ENCODE measurements at regions not wholly inside any gene's neighbourhood (a gene's known extent, or its start where the extent isn't known, plus 50 kb on each side); places are given as distances from the start of the nearest gene placed in this dataset.

- no peak overlapping the region for H3K4me2 ChIP-seq
- H2AFZ ChIP-seq: no peak overlapping the region
- H4K20me1 ChIP-seq (replicated peaks; ENCODE audit: insufficient read depth): no peaks in the 10 kb centered on the region
- no peaks in the 10 kb centered on the region for H3K9me2 ChIP-seq (ENCODE audit: insufficient read depth)
- ATAC-seq (no peak), DNase-seq (ENCODE audit: low spot score) (no peak)
- H3K36me3 Mint-ChIP-seq (ENCODE audit: low read depth): no peaks in the 10 kb centered on the region
- no peak overlapping the region for H3K27ac ChIP-seq (ENCODE audit: low read depth)
- no peaks in the 10 kb centered on the region for H3K27me3 Mint-ChIP-seq (ENCODE audit: insufficient read depth, low read depth, poor library complexity)
- H3K9me3 Mint-ChIP-seq: no peaks in the 10 kb centered on the region; the same call in 2 of the 3 replicates
- no peaks in the 10 kb centered on the region for H3K36me3 ChIP-seq (ENCODE audit: insufficient read depth)
- no peaks in the 10 kb centered on the region for H3F3A ChIP-seq (replicated peaks; ENCODE audit: low read depth)
- no peak overlapping the region for H3K27ac Mint-ChIP-seq
- H3K4me3 ChIP-seq: no peak overlapping the region
- no peaks in the 10 kb centered on the region for H3K79me2 ChIP-seq (replicated peaks; ENCODE audit: insufficient read depth)
- no peaks in the 10 kb centered on the region for H3K27me3 ChIP-seq (ENCODE audit: insufficient read depth)
- no peaks in the 10 kb centered on the region for H3K4me1 Mint-ChIP-seq
- no peaks in the 10 kb centered on the region for H3K4me1 ChIP-seq (ENCODE audit: insufficient read depth)
- TF ChIP-seq STAT1 (IDR thresholded peaks at IDR 0.05; ENCODE audit: unreplicated experiment): no peak
- TF ChIP-seq POLR2AphosphoS5 (IDR thresholded peaks at IDR 0.05; ENCODE audit: low read depth): no peak
- TF ChIP-seq EZH2 (IDR thresholded peaks at IDR 0.05; ENCODE audit: low read depth, unreplicated experiment): no peak
- TF ChIP-seq EZH2phosphoT487 (IDR thresholded peaks at IDR 0.05; ENCODE audit: unreplicated experiment): no peak
- no peak for TF ChIP-seq ZNF462 (CRISPR knock-in tag; IDR thresholded peaks at IDR 0.05)
- no peak for TF ChIP-seq CREB1 (CRISPR knock-in tag; IDR thresholded peaks at IDR 0.05; ENCODE audit: low read depth)
- no peak for TF ChIP-seq ZNF331 (CRISPR knock-in tag; IDR thresholded peaks at IDR 0.05; ENCODE audit: low read depth)
- TF ChIP-seq REST (IDR thresholded peaks at IDR 0.05; ENCODE audit: unreplicated experiment): no peak
- TF ChIP-seq ETS1 (IDR thresholded peaks at IDR 0.05): no peak
- TF ChIP-seq ZNF114 (CRISPR knock-in tag; IDR thresholded peaks at IDR 0.05): no peak
- no peak overlapping the region for H3K4me3 Mint-ChIP-seq
Measured at GRCh38 chr4:65190780-65191179, 479.5 kb downstream of the EPHA5 start.

Measured in GM23338 (cell line).